Kidney epithelial cell (primary cell): ENCODE measurements at regions not wholly inside any gene's neighbourhood (a gene's known extent, or its start where the extent isn't known, plus 50 kb on each side); places are given as distances from the start of the nearest gene placed in this dataset.
A peak's percentile ranks its signal among the peaks of the same experiment; 100 is the strongest.

Experiments used
- DNase-seq: peaks from one replicate; pipeline ENCODE4 v3.0.0-alpha.2; 2010; ENCODE audit warnings: low read depth
- H3K27me3 ChIP-seq: 2 replicates; pipeline ENCODE4 v1.6.0; 2011; ENCODE audit warnings: low read length; ENCODE audit not compliant: control insufficient read depth, insufficient read depth
- H3K36me3 ChIP-seq: 2 replicates; pipeline ENCODE4 v1.5.1; 2011; ENCODE audit warnings: low read length; ENCODE audit not compliant: control insufficient read depth, insufficient read depth
- H3K4me3 ChIP-seq: 2 replicates; pipeline ENCODE4 v1.5.1; 2011; ENCODE audit warnings: low read depth, mild to moderate bottlenecking, control low read depth, low read length
- TF ChIP-seq, protein P1 (sequence below): IDR thresholded peaks from 2 replicates; pipeline ENCODE4 v1.5.1; 2011; ENCODE audit warnings: mild to moderate bottlenecking, moderate library complexity, low read length, control low read depth, inconsistent platforms; ENCODE audit not compliant: insufficient read depth, poor library complexity, severe bottlenecking

GRCh38 chr1:90486996-90487395, 230.1 kb downstream of the BARHL2 start:
- no peaks in the 10 kb centered on the region for H3K27me3 ChIP-seq
- no peaks in the 10 kb centered on the region for H3K36me3 ChIP-seq
- no peak for DNase-seq
- TF ChIP-seq, protein P1, sequence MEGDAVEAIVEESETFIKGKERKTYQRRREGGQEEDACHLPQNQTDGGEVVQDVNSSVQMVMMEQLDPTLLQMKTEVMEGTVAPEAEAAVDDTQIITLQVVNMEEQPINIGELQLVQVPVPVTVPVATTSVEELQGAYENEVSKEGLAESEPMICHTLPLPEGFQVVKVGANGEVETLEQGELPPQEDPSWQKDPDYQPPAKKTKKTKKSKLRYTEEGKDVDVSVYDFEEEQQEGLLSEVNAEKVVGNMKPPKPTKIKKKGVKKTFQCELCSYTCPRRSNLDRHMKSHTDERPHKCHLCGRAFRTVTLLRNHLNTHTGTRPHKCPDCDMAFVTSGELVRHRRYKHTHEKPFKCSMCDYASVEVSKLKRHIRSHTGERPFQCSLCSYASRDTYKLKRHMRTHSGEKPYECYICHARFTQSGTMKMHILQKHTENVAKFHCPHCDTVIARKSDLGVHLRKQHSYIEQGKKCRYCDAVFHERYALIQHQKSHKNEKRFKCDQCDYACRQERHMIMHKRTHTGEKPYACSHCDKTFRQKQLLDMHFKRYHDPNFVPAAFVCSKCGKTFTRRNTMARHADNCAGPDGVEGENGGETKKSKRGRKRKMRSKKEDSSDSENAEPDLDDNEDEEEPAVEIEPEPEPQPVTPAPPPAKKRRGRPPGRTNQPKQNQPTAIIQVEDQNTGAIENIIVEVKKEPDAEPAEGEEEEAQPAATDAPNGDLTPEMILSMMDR, result no peak
- no peak overlapping the region for H3K4me3 ChIP-seq

DNA sequence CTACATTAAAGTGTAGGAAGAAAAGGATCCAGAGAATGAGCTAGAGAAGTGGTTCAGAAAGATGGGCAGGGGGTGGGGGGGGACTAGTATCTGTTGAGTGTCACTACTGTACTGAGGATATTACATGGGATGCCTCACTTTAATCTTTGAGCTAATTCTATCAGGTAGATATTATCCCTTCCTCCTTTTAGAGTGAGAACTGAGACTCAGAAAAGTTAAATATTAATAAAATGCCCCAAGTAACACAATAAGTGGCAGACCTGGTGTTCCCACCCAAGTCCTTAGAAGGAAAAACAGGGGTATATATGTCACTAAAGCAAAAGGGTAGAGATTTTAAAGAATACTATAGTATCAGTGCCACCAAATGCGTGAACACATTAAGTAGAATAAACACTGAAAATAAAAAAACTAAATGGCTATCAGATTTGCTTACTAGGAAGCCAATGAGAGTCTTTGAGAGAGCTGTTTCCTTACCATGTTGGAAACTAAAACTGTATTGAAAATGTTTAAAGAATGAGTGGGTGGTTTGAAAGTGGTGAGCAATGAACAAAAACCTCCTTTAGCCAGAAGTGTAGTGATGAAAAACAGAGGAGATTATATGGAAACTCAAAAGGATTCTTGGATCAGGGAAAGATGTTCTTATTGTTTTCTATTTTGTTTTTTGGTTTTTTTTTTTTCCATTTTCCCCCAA, 230.8 kb downstream of the BARHL2 start:
- TF ChIP-seq, protein P1, result no peak
- Histone ChIP-seq H3K4me3 (no peak overlapping the region), H3K36me3 (no peaks in the 10 kb centered on the region), H3K27me3 (no peaks in the 10 kb centered on the region)
- no peak for DNase-seq

GRCh38 chr1:90480271-90480835, 236.7 kb downstream of the BARHL2 start:
- no peaks in the 10 kb centered on the region for H3K36me3 ChIP-seq
- no peak overlapping the region for H3K4me3 ChIP-seq
- no peak for DNase-seq
- TF ChIP-seq, protein P1, result no peak
- H3K27me3 ChIP-seq, result no peaks in the 10 kb centered on the region

DNA sequence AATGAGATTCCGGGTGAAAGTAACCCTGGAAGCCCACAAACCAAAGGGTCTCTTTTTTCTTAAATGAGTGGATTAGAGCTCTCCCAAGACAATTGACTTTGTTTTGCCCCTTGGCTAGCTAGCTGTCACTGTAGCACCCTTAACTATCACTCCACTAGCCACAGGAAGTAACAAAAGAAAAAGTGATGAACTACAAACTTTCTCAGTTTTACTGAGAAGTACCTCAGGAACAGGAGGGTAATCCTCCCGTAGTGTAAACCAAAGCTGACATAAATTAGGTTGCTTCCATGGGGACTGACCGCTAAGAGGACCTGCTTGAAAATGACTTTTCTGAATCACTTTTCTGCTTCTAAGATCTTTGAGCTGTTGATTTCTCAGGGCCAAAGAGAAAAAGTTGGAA, 240.1 kb downstream of the BARHL2 start:
- H3K36me3 ChIP-seq, result no peaks in the 10 kb centered on the region
- TF ChIP-seq, protein P1, result no peak

GRCh38 chr1:90476411-90476810, 240.7 kb downstream of the BARHL2 start:
- no peaks in the 10 kb centered on the region for H3K27me3 ChIP-seq
- TF ChIP-seq, protein P1, result no peak
- H3K4me3 ChIP-seq, result no peak overlapping the region
- no peaks in the 10 kb centered on the region for H3K36me3 ChIP-seq
- no peak for DNase-seq

More for the DNA sequence above, 240.1 kb downstream of the BARHL2 start:
- Histone ChIP-seq H3K4me3 (no peak overlapping the region), H3K27me3 (no peaks in the 10 kb centered on the region)
- DNase-seq, result no peak

DNA sequence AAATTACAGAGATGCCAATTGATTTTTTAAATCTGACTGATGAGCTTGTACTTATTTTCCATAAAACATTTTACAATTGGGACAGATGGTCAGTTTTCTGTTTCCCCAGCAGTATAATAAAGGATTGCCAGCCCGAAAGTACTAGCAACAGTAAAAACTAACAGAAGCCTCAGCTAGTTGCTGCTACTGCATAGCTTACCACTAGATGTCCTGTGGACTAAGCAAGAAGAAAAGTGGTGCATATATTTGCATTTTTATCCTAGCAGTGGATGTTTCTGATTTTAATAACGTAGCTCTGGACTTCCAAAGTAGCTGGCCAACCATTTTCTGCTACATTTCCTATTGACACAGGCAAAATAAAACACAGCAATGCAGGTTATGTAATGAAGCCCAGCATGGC, 241.5 kb downstream of the BARHL2 start:
- Histone ChIP-seq H3K4me3 (no peak overlapping the region), H3K36me3 (no peaks in the 10 kb centered on the region), H3K27me3 (no peaks in the 10 kb centered on the region)
- DNase-seq, result no peak
- TF ChIP-seq, protein P1, result peak; percentile 39
